A549 (cell line): ENCODE measurements at regions not wholly inside any gene's neighbourhood (a gene's known extent, or its start where the extent isn't known, plus 50 kb on each side); places are given as distances from the start of the nearest gene placed in this dataset.

Experiments used
- ATAC-seq, 2 experiments: fragments of 200-7000 bp in 1 of 2; fragments of >200 bp in 1 of 2; cut with Nextera tagmentation in 1 of 2; cut with Tn5 transposase in 1 of 2; 3 replicates each; pipeline versions ENCODE4 v1.8.0 to v1.9.1; 2018 to 2020; ENCODE audit warnings: mild to moderate bottlenecking in 1 of 2, moderate library complexity in 1 of 2
- CTCF ChIA-PET: fragments of 300-600 bp; sonication (Branson Sonifier 250); formaldehyde crosslinking; extraction: SDS; loops from one replicate; lab custom pipeline; 2021; ENCODE audit warnings: antibody characterized with exemption, inconsistent platforms; lab: Yijun Ruan, JAX
- POLR2A ChIA-PET: fragments of 350-600 bp; formaldehyde crosslinking; extraction: SDS; loops from one replicate; lab custom pipeline; 2021; ENCODE audit warnings: antibody characterized with exemption, inconsistent platforms; lab: Yijun Ruan, JAX
- DNase-seq, 2 experiments: peaks; one replicate each; pipeline versions ENCODE4 v3.0.0 to v3.0.0-alpha.2; 2011 to 2016; ENCODE audit warnings: low read depth in 1 of 2, low spot score in 1 of 2
- FAIRE-seq: peaks from 2 replicates; lab custom pipeline; 2011; peaks lifted over from hg19 to GRCh38; lab: Jason Lieb, UNC
- H3K27ac ChIP-seq, 2 experiments: fragments of >200 bp; sonication (Bioruptor Twin); formaldehyde crosslinking; 3 replicates each; pipeline ENCODE4 v1.5.1; 2016 to 2017
- H3K4me1 ChIP-seq: fragments of >200 bp; sonication (Bioruptor Twin); formaldehyde crosslinking; 3 replicates; pipeline ENCODE4 v1.6.1; 2016
- H3K4me2 ChIP-seq: fragments of >200 bp; sonication (Bioruptor Twin); formaldehyde crosslinking; 3 replicates; pipeline ENCODE4 v1.6.1; 2016
- H3K4me3 ChIP-seq: fragments of >200 bp; sonication (Bioruptor Twin); formaldehyde crosslinking; 3 replicates; pipeline ENCODE4 v1.5.1; 2016
- H3K9me3 ChIP-seq: fragments of >200 bp; sonication (Bioruptor Twin); formaldehyde crosslinking; 3 replicates; pipeline ENCODE4 v1.6.1; 2016
- CEBPB ChIP-seq, 2 experiments: fragments of >200 bp in 1 of 2; sonication (Bioruptor Twin) in 1 of 2; formaldehyde crosslinking in 1 of 2; IDR thresholded peaks; 2 replicates each; pipeline ENCODE4 v1.6.1; 2012 to 2016
- EHF ChIP-seq: fragments of 250-450 bp; sonication (Bioruptor Pico); IDR thresholded peaks from 2 replicates; pipeline ENCODE4 v1.5.0; 2020; ENCODE audit warnings: mild to moderate bottlenecking
- FOSL2 ChIP-seq, 2 experiments: fragments of 450-650 bp in 1 of 2; fragments of >200 bp in 1 of 2; sonication (Bioruptor Twin) in 1 of 2; formaldehyde crosslinking; IDR thresholded peaks; 2 replicates each; pipeline versions ENCODE4 v1.5.0 to v1.6.1; 2016 to 2020; ENCODE audit warnings: mild to moderate bottlenecking in 1 of 2, moderate library complexity in 1 of 2
- HDAC2 ChIP-seq: fragments of 200-600 bp; sonication (generic); IDR thresholded peaks from 2 replicates; pipeline ENCODE4 v1.6.1; 2016
- HEYL ChIP-seq: fragments of 250-450 bp; sonication (Bioruptor Pico); IDR thresholded peaks from 2 replicates; pipeline ENCODE4 v1.8.0; 2021; ENCODE audit warnings: mild to moderate bottlenecking, moderate library complexity
- HOXB13 ChIP-seq: fragments of 250-450 bp; sonication (Bioruptor Pico); IDR thresholded peaks from 2 replicates; pipeline ENCODE4 v1.5.0; 2020; ENCODE audit warnings: low read depth, mild to moderate bottlenecking, moderate library complexity
- KDM1A ChIP-seq: fragments of 200-600 bp; sonication (generic); IDR thresholded peaks from 2 replicates; pipeline ENCODE4 v1.6.1; 2016; ENCODE audit warnings: low read depth, mild to moderate bottlenecking
- NFE2L2 ChIP-seq: fragments of 150-350 bp; conservative IDR thresholded peaks from 2 replicates; pipeline ENCODE4 v1.6.1; 2014; ENCODE audit warnings: low read length
- POLR2AphosphoS2 ChIP-seq: conservative IDR thresholded peaks from 2 replicates; pipeline ENCODE4 v1.6.1; 2012; ENCODE audit warnings: low read length, improper control_type of control experiment, inconsistent platforms
- RAD21 ChIP-seq, 2 experiments: fragments of >200 bp in 1 of 2; sonication (Bioruptor Twin) in 1 of 2; formaldehyde crosslinking in 1 of 2; IDR thresholded peaks in 1 of 2; conservative IDR thresholded peaks in 1 of 2; 2 replicates in 1 of 2; 3 replicates in 1 of 2; pipeline ENCODE4 v1.6.1; 2012 to 2018; ENCODE audit warnings: inconsistent platforms in 1 of 2
- RARB ChIP-seq: fragments of 250-450 bp; sonication (Bioruptor Pico); IDR thresholded peaks from 2 replicates; pipeline ENCODE4 v1.8.0; 2021; ENCODE audit warnings: mild to moderate bottlenecking, moderate library complexity
- RCOR1 ChIP-seq: fragments of 150-350 bp; IDR thresholded peaks from 2 replicates; pipeline ENCODE4 v1.6.1; 2014; ENCODE audit warnings: antibody characterized with exemption, low read length, low read depth
- RFX5 ChIP-seq: fragments of 450-650 bp; IDR thresholded peaks from 2 replicates; pipeline ENCODE4 v1.7.1; 2014; ENCODE audit warnings: antibody characterized with exemption, mild to moderate bottlenecking, moderate library complexity
- ZSCAN20 ChIP-seq: fragments of 250-450 bp; sonication (Bioruptor Pico); IDR thresholded peaks from 2 replicates; pipeline ENCODE4 v1.8.0; 2022; ENCODE audit warnings: mild to moderate bottlenecking, moderate library complexity
- WGBS: methylation state at CpG from one replicate; pipeline ENCODE4 v1.1.6; 2017; ENCODE audit errors: missing lambda C conversion rate; 5-methylcytosine and 5-hydroxymethylcytosine counted together
- TF ChIP-seq, protein P1 (sequence below): IDR thresholded peaks from 2 replicates; pipeline ENCODE4 v1.6.1; 2012; ENCODE audit warnings: low read depth, borderline replicate concordance
- TF ChIP-seq, protein P2 (sequence below): fragments of >200 bp; sonication (Bioruptor Twin); formaldehyde crosslinking; IDR thresholded peaks from 3 replicates; pipeline ENCODE4 v1.6.1; 2016
- TF ChIP-seq, protein P3 (sequence below): fragments of 150-350 bp; IDR thresholded peaks from 2 replicates; pipeline ENCODE4 v1.6.1; 2014; ENCODE audit warnings: low read depth, mild to moderate bottlenecking, low read length
- TF ChIP-seq, protein P4 (sequence below): IDR thresholded peaks from 2 replicates; pipeline ENCODE4 v1.6.1; 2012

DNA sequence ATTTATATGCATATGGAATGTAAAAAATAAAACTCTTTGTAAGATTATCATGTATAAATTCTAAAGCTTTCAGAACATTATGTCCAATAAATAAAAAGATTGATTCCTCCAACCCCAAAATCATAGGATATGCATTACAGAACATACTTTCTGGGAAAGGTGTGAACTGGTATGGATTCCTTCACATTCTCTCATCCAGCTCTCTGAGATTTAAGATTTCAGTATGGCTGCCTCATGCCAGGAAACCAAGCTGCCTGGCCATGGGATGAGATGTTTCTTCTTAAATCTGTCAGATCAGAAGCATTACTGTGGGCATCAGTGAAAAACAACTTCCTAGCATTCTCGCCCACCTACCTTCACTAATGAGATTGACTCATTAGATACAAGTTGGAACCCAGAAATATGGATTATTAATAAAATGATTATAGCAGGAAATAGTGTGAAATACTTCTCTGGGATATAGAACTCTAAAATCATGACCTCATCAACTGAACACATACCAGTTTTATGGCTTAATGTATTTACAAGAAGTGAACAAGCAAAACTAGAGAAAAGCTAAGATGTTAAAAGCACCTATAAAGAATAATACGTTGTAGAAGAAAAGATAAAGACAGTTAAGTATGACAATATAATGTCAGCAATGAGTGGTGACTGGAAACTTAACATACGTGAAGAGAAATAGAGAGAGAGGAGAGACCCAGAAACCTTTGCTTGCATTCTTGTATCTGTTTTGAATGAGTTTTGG is 171.6 kb upstream of the PHACTR1 start:
- CTCF ChIA-PET = no interaction called here
- peak overlapping the region in 1 of 2 experiments; percentile 42; a peak in 2 of 6 replicates for H3K27ac ChIP-seq
- no peaks in the 10 kb centered on the region for H3K9me3 ChIP-seq
- DNase-seq (no peak), ATAC-seq (no peak), FAIRE-seq (no peak)
- peak overlapping the region; percentile 40; the same call in 2 of the 3 replicates for H3K4me2 ChIP-seq
- TF ChIP-seq EHF (CRISPR knock-in tag) (no peak), KDM1A (no peak), HDAC2 (no peak), RCOR1 (no peak), CEBPB (IDR thresholded peaks at IDR 0.05) (no peak), POLR2AphosphoS2 (no peak), NFE2L2 (no peak), ZSCAN20 (CRISPR knock-in tag) (no peak), RARB (no peak), RAD21 (conservative IDR thresholded peaks at IDR 0.05 in 1 of 2, IDR thresholded peaks at IDR 0.05 in 1 of 2) (no peak), HOXB13 (CRISPR knock-in tag) (no peak), HEYL (CRISPR knock-in tag) (no peak)
- TF ChIP-seq, protein P1, sequence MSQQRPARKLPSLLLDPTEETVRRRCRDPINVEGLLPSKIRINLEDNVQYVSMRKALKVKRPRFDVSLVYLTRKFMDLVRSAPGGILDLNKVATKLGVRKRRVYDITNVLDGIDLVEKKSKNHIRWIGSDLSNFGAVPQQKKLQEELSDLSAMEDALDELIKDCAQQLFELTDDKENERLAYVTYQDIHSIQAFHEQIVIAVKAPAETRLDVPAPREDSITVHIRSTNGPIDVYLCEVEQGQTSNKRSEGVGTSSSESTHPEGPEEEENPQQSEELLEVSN = no peak
- TF ChIP-seq, protein P2, sequence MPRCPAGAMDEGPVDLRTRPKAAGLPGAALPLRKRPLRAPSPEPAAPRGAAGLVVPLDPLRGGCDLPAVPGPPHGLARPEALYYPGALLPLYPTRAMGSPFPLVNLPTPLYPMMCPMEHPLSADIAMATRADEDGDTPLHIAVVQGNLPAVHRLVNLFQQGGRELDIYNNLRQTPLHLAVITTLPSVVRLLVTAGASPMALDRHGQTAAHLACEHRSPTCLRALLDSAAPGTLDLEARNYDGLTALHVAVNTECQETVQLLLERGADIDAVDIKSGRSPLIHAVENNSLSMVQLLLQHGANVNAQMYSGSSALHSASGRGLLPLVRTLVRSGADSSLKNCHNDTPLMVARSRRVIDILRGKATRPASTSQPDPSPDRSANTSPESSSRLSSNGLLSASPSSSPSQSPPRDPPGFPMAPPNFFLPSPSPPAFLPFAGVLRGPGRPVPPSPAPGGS = no peak
- TF ChIP-seq, protein P3, sequence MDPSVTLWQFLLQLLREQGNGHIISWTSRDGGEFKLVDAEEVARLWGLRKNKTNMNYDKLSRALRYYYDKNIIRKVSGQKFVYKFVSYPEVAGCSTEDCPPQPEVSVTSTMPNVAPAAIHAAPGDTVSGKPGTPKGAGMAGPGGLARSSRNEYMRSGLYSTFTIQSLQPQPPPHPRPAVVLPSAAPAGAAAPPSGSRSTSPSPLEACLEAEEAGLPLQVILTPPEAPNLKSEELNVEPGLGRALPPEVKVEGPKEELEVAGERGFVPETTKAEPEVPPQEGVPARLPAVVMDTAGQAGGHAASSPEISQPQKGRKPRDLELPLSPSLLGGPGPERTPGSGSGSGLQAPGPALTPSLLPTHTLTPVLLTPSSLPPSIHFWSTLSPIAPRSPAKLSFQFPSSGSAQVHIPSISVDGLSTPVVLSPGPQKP = no peak
- TF ChIP-seq, protein P4, sequence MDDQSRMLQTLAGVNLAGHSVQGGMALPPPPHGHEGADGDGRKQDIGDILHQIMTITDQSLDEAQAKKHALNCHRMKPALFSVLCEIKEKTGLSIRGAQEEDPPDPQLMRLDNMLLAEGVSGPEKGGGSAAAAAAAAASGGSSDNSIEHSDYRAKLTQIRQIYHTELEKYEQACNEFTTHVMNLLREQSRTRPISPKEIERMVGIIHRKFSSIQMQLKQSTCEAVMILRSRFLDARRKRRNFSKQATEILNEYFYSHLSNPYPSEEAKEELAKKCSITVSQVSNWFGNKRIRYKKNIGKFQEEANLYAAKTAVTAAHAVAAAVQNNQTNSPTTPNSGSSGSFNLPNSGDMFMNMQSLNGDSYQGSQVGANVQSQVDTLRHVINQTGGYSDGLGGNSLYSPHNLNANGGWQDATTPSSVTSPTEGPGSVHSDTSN = no peak
- WGBS = 89% methylated on average over 3 of the region's 3 CpGs
- H3K4me1 ChIP-seq = peaks cover 19% of the 10 kb centered on the region
- POLR2A ChIA-PET = no interaction called here
- no peak overlapping the region for H3K4me3 ChIP-seq

DNA sequence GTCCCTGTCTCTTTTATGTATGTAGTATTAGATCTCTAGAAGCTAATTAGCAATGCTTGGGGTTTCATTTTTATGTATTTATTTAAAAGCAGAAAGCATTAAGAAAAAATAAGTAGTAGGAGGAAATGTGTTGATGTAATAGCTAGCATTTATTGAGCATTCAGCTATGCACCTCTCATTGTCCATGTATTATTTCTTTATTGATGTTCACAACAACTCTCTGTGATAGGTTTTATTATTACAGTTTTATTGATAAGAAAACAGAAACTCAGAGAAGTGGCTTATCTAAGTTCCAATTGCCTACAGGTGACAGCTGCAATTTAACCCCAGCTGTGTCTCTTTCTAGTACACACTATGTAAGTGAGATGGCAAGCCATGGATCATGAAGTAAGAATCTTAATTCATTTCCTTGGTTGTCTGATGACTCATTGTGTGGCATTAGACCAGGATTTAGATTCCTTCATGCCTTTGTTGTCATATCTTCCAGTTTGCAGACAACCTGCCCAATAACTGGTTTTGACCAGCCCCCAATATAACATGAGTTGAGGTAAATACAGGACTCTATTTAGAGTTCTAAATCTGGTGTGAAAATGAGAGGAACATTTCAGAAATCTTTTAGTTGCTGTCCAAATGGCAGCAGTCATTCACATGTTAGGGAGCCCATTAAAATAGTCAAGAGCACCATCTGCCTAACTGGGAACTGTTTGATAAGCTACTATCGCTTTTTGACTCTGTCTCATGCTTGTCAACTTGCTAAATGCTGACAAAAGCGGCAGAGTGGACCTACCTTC is 170.8 kb upstream of the PHACTR1 start:
- Histone ChIP-seq H3K4me2 (peak overlapping the region; percentile 40), H3K4me3 (no peak overlapping the region), H3K27ac (peak overlapping the region; percentile 7 to 67; a peak in 5 of 6 replicates), H3K4me1 (peaks cover 19% of the 10 kb centered on the region), H3K9me3 (no peaks in the 10 kb centered on the region)
- FAIRE-seq (no peak), ATAC-seq (peak in 1 of 2 experiments; percentile 51; a peak in 1 of 6 replicates), DNase-seq (peak; percentile 40 to 48)
- POLR2A ChIA-PET = no interaction called here
- TF ChIP-seq FOSL2 (IDR thresholded peaks at IDR 0.05) = 0 out of 2 replicates have a peak, but pooled peaks have one; percentile 33
- TF ChIP-seq FOSL2 (CRISPR knock-in tag; IDR thresholded peaks at IDR 0.05) = peak; percentile 82
- no peak for TF ChIP-seq RFX5
- TF ChIP-seq, all 56 proteins: peak for 1
- CTCF ChIA-PET = no interaction called here
- WGBS = 85% methylated on average over 2 of the region's 2 CpGs
